GM13977 (cell line): ENCODE measurements at regions not wholly inside any gene's neighbourhood (a gene's known extent, or its start where the extent isn't known, plus 50 kb on each side); places are given as distances from the start of the nearest gene placed in this dataset.

Source experiments
- DNase-seq: peaks from one replicate; pipeline ENCODE4 v3.0.0; 2012; ENCODE audit warnings: low spot score
- in situ Hi-C: fragments of 300-500 bp; cut with MboI; formaldehyde crosslinking; loops from one replicate; pipeline ENCODE4 v1.12.0; 2022; ENCODE audit warnings: low sequenced_read_pairs, low pct_unique_long_range_greater_than_20kb, mixed read lengths, inconsistent platforms; ENCODE audit not compliant: unreplicated experiment
- TF ChIP-seq, protein P1 (sequence below): IDR thresholded peaks from 2 replicates; pipeline ENCODE4 v1.5.1; 2012; ENCODE audit warnings: mild to moderate bottlenecking, control low read depth; ENCODE audit not compliant: insufficient read depth; ENCODE audit errors: extremely low read depth, missing control alignments

DNA sequence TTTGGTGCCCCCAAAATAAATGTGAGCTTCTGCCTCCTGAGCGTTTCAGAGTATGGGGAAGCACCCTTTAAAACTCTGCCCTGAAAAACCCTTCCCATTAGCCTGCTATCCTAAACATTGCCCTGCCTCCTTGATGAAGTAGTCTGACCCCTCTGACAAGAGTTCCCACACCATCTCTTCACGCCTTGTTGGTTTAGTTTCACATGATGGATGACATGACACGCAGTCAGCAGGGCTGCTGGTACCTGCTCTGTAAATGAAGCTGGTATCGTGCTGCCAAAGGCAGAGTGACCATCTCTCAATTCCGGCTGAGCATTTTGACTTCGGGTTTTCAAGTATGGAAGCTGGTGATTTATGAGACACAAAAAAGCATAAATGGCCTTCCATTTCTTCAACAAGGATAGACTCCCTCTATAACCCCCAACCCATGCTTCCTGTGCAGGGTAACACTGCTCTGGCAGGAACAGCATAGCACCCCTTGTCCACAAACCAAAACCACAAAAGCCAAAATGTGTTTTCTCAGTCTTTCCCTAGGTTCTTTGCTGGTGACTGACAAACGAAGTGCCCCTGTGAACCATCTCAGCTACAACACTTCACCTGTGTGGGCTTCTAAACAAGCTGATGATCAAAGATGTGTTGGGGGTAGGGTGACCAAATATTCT is 444.6 kb downstream of the NUF2 start:
- in situ Hi-C loops, result no loop called here
- TF ChIP-seq, protein P1, sequence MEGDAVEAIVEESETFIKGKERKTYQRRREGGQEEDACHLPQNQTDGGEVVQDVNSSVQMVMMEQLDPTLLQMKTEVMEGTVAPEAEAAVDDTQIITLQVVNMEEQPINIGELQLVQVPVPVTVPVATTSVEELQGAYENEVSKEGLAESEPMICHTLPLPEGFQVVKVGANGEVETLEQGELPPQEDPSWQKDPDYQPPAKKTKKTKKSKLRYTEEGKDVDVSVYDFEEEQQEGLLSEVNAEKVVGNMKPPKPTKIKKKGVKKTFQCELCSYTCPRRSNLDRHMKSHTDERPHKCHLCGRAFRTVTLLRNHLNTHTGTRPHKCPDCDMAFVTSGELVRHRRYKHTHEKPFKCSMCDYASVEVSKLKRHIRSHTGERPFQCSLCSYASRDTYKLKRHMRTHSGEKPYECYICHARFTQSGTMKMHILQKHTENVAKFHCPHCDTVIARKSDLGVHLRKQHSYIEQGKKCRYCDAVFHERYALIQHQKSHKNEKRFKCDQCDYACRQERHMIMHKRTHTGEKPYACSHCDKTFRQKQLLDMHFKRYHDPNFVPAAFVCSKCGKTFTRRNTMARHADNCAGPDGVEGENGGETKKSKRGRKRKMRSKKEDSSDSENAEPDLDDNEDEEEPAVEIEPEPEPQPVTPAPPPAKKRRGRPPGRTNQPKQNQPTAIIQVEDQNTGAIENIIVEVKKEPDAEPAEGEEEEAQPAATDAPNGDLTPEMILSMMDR, result no peak
- DNase-seq, result no peak

GRCh38 chr1:163768576-163768975 is 446.8 kb downstream of the NUF2 start:
- DNase-seq, result no peak
- in situ Hi-C loops, result no loop called here
- TF ChIP-seq, protein P1, result no peak

DNA sequence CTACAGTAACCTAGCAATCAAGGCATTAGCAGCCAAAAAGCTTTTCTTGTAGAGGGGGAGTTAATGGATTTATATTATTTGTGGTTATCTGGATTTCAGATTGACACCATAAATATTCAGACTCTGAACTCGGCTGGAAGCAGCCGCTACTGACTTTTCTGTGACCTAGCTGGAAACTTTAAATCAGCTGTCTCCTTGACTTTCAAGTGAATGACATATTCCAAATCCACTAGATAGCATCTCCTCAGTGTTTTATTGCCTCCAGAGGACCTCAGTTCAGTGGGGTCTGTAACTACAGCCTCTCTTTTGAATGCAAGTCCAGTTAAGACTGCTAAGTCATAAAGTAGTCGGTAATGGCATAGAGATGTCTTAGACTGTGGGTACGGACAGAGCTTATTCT is 448.5 kb downstream of the NUF2 start:
- TF ChIP-seq, protein P1, result no peak
- in situ Hi-C loops, result no loop called here
- no peak for DNase-seq

DNA sequence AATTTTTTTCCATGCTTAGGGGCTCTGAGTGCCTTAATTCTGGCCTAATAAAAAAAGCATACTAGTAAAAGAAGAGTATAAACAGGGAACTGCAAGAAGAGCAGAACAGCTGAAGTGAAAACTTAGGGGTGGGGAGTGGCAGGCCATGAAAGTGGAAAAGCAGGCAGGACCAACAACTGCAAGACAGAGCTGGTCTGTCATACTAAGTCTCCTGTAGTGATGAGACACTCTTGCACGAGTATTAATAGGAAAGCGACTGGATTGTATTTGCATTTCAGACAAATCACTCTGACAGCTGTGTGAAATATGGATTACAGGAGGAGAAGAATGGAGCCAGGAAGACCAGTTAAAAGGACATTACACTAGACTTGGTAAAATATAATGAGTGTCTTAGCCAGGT is 449.9 kb downstream of the NUF2 start:
- in situ Hi-C loops, result no loop called here
- TF ChIP-seq, protein P1, result no peak
- no peak for DNase-seq

DNA sequence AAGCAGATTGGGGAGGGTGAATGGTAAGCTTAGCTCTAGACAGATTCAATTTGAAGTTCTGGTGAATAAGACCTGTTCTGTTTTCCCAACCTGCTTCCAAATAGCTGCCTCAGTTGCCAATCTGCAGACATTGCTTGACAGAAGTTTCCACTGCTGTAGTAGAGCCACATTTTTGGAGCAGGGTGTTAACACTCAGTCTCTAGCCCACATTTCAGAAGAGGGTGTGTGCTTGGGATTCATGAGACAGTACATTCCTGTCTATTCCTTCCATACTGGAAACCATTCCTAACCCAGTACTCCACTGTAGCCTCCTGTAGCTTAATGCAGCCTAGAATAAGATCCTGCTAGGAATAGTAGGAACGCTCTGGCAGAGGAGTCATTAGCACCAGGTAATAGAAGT is 450.5 kb downstream of the NUF2 start:
- in situ Hi-C loops, result no loop called here
- DNase-seq, result no peak
- TF ChIP-seq, protein P1, result no peak

DNA sequence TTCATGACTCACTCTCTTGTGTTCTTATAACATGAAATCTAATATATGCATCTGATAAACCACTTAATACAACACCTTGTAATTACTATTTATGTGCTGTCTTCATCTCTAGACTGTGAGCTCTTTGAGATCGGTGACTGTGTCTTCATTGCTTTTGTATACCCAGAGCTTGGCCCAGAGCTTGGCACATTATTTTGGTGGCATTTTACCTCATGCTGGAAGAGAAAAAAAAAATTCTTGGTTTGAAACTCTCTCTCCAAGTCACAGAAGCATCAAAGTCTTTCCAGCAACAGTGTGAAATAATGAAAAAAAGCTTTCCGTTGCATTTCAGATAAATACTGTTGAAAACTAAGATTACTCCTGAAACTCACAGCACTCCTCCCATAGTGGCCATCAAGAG is 451.6 kb downstream of the NUF2 start:
- in situ Hi-C loops, result no loop called here
- DNase-seq, result no peak
- TF ChIP-seq, protein P1, result no peak
